HEK293T (cell line): ENCODE measurements at regions not wholly inside any gene's neighbourhood (a gene's known extent, or its start where the extent isn't known, plus 50 kb on each side); places are given as distances from the start of the nearest gene placed in this dataset.

ENCODE experiments used
- ARNT ChIP-seq: fragments of 450-650 bp; IDR thresholded peaks from 2 replicates; pipeline ENCODE4 v1.6.1; 2017; ENCODE audit warnings: mild to moderate bottlenecking
- BHLHE40 ChIP-seq: fragments of 450-650 bp; IDR thresholded peaks from 2 replicates; pipeline ENCODE4 v1.6.1; 2016; ENCODE audit warnings: mild to moderate bottlenecking, moderate library complexity, borderline replicate concordance
- FOXK2 ChIP-seq: fragments of 450-650 bp; IDR thresholded peaks from 2 replicates; pipeline ENCODE4 v1.6.1; 2016; ENCODE audit warnings: mild to moderate bottlenecking
- FOXM1 ChIP-seq: fragments of 450-650 bp; IDR thresholded peaks from 2 replicates; pipeline ENCODE4 v1.6.1; 2017; ENCODE audit warnings: mild to moderate bottlenecking, borderline replicate concordance
- L3MBTL2 ChIP-seq: fragments of 450-650 bp; conservative IDR thresholded peaks from 2 replicates; pipeline ENCODE4 v1.6.1; 2016; ENCODE audit warnings: mild to moderate bottlenecking
- LEF1 ChIP-seq: fragments of 450-650 bp; IDR thresholded peaks from 2 replicates; pipeline ENCODE4 v1.6.1; 2017; ENCODE audit warnings: mild to moderate bottlenecking, borderline replicate concordance
- NFRKB ChIP-seq: fragments of 450-650 bp; IDR thresholded peaks from 2 replicates; pipeline ENCODE4 v1.6.1; 2016; ENCODE audit warnings: mild to moderate bottlenecking, moderate library complexity
- SP1 ChIP-seq: fragments of 450-650 bp; IDR thresholded peaks from 2 replicates; pipeline ENCODE4 v1.6.1; 2017
- SUZ12 ChIP-seq: fragments of 450-650 bp; IDR thresholded peaks from 2 replicates; pipeline ENCODE4 v1.6.1; 2016; ENCODE audit warnings: mild to moderate bottlenecking
- TARDBP ChIP-seq: fragments of 450-650 bp; IDR thresholded peaks from 2 replicates; pipeline ENCODE4 v1.6.1; 2016
- TF ChIP-seq, protein P1 (sequence below): fragments of 450-650 bp; IDR thresholded peaks from 2 replicates; pipeline ENCODE4 v1.6.1; 2016

DNA sequence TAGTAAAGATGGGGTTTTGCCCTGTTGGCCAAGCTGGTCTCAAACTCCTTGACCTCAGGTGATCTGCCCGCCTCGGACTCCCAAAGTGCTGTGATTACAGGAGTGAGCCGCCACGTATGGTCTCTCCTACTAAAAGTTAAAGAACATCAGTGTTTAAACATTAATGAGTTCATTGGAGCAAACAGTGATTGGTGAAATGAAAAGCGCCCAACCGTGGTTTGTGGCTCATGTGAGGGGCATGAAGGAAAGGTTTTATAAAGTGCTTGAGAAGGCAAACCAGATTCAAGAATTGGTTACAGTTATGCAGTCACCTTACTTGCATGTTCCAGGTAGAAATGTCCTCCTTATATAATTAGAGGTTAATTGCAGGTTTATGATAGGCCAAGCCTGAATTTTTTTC, 109.5 kb downstream of the ZNF675 start:
- TF ChIP-seq LEF1 (no peak), L3MBTL2 (no peak), FOXK2 (no peak), FOXM1 (no peak), SP1 (no peak), SUZ12 (no peak), ARNT (no peak), TARDBP (no peak), BHLHE40 (no peak), NFRKB (no peak)
- TF ChIP-seq, protein P1, sequence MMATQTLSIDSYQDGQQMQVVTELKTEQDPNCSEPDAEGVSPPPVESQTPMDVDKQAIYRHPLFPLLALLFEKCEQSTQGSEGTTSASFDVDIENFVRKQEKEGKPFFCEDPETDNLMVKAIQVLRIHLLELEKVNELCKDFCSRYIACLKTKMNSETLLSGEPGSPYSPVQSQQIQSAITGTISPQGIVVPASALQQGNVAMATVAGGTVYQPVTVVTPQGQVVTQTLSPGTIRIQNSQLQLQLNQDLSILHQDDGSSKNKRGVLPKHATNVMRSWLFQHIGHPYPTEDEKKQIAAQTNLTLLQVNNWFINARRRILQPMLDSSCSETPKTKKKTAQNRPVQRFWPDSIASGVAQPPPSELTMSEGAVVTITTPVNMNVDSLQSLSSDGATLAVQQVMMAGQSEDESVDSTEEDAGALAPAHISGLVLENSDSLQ, result no peak
